Keratinocyte (primary cell): ENCODE measurements at regions not wholly inside any gene's neighbourhood (a gene's known extent, or its start where the extent isn't known, plus 50 kb on each side); places are given as distances from the start of the nearest gene placed in this dataset.

Experiments
- DNase-seq: peaks from one replicate; pipeline ENCODE4 v3.0.0-alpha.2; 2011; ENCODE audit warnings: low read depth, missing footprints, low spot score
- FAIRE-seq: peaks from 2 replicates; lab custom pipeline; 2011; peaks lifted over from hg19 to GRCh38; lab: Jason Lieb, UNC
- H2AFZ ChIP-seq: 2 replicates; pipeline ENCODE4 v1.6.0; 2012; ENCODE audit warnings: low read length, control low read depth, inconsistent platforms; ENCODE audit not compliant: control insufficient read depth
- H3K27ac ChIP-seq: 2 replicates; pipeline ENCODE4 v1.5.1; 2011; ENCODE audit warnings: low read length; ENCODE audit not compliant: control insufficient read depth, insufficient read depth
- H3K27me3 ChIP-seq: 3 replicates; pipeline ENCODE4 v1.6.0; 2011; ENCODE audit warnings: low read length; ENCODE audit not compliant: control insufficient read depth, insufficient read depth; ENCODE audit errors: extremely low read depth
- H3K36me3 ChIP-seq, 2 experiments: 2 replicates in 1 of 2; 3 replicates in 1 of 2; pipeline ENCODE4 v1.5.1; 2011; ENCODE audit warnings: low read length in 2 of 2, mild to moderate bottlenecking in 1 of 2; ENCODE audit not compliant: control insufficient read depth in 2 of 2, insufficient read depth in 2 of 2; ENCODE audit errors: extremely low read depth in 1 of 2
- H3K4me1 ChIP-seq: 3 replicates; pipeline ENCODE4 v1.5.1; 2011; ENCODE audit warnings: low read length; ENCODE audit not compliant: control insufficient read depth, insufficient read depth; ENCODE audit errors: extremely low read depth
- H3K4me2 ChIP-seq: 3 replicates; pipeline ENCODE4 v1.6.0; 2011; ENCODE audit warnings: low read depth, low read length; ENCODE audit not compliant: control insufficient read depth, insufficient read depth; ENCODE audit errors: extremely low read depth
- H3K4me3 ChIP-seq, 3 experiments: fragments of 200-600 bp in 1 of 3; sonication (generic) in 1 of 3; 2 replicates in 2 of 3; 3 replicates in 1 of 3; pipeline ENCODE4 v1.5.1; 2011 to 2016; ENCODE audit warnings: low read length in 3 of 3, mild to moderate bottlenecking in 3 of 3, control low read depth in 2 of 3, inconsistent platforms in 1 of 3, low read depth in 1 of 3, mixed read lengths in 1 of 3, mixed run types in 1 of 3, moderate library complexity in 1 of 3; ENCODE audit not compliant: control insufficient read depth in 2 of 3, insufficient read depth in 2 of 3; ENCODE audit errors: extremely low read depth in 1 of 3
- H3K79me2 ChIP-seq: 2 replicates; pipeline ENCODE4 v1.6.0; 2012; ENCODE audit warnings: low read length; ENCODE audit not compliant: control insufficient read depth, insufficient read depth
- H3K9ac ChIP-seq: 3 replicates; pipeline ENCODE4 v1.6.0; 2011; ENCODE audit warnings: low read length; ENCODE audit not compliant: control insufficient read depth, insufficient read depth; ENCODE audit errors: extremely low read depth
- H3K9me1 ChIP-seq: 3 replicates; pipeline ENCODE4 v1.6.0; 2011; ENCODE audit warnings: low read length; ENCODE audit not compliant: control insufficient read depth, insufficient read depth; ENCODE audit errors: extremely low read depth
- H3K9me3 ChIP-seq: 2 replicates; pipeline ENCODE4 v1.5.1; 2012; ENCODE audit warnings: low read depth, low read length; ENCODE audit not compliant: control insufficient read depth
- H4K20me1 ChIP-seq: 3 replicates; pipeline ENCODE4 v1.6.0; 2011; ENCODE audit warnings: low read length; ENCODE audit not compliant: control insufficient read depth, insufficient read depth; ENCODE audit errors: extremely low read depth
- CTCF ChIP-seq, 3 experiments: IDR thresholded peaks in 1 of 3; conservative IDR thresholded peaks in 1 of 3; optimal IDR thresholded peaks in 1 of 3; 2 replicates in 2 of 3; 3 replicates in 1 of 3; pipeline versions ENCODE3 to v1.5.1; 2011; ENCODE audit warnings: low read length in 3 of 3, mild to moderate bottlenecking in 3 of 3, moderate library complexity in 2 of 3, control low read depth in 1 of 3, inconsistent platforms in 1 of 3; ENCODE audit not compliant: insufficient read depth in 2 of 3; ENCODE audit errors: extremely low read depth in 1 of 3
- EZH2 ChIP-seq: IDR thresholded peaks from one replicate; pipeline ENCODE4 v1.6.1; 2012; ENCODE audit warnings: inconsistent platforms, mild to moderate bottlenecking, low read length, moderate library complexity
- dilution Hi-C: fragments of 300-500 bp; cut with MboI; formaldehyde crosslinking; loops from one replicate; pipeline ENCODE4 v1.7.0; 2020; ENCODE audit warnings: low sequenced_read_pairs; ENCODE audit not compliant: extremely low pct_ligation_motif_present

- H3K9me1 ChIP-seq: no peaks in the 10 kb centered on the region
- no peak overlapping the region for H3K9ac ChIP-seq
- FAIRE-seq: no peak
- H3K27me3 ChIP-seq: no peaks in the 10 kb centered on the region
- DNase-seq: no peak
- no peak overlapping the region for H3K4me2 ChIP-seq
- H2AFZ ChIP-seq: no peak overlapping the region
- no peaks in the 10 kb centered on the region for H4K20me1 ChIP-seq
- no peaks in the 10 kb centered on the region for H3K36me3 ChIP-seq
- dilution Hi-C loops: no loop called here
- H3K4me1 ChIP-seq: peaks cover 5% of the 10 kb centered on the region
- H3K4me3 ChIP-seq: no peak overlapping the region
- H3K9me3 ChIP-seq: no peaks in the 10 kb centered on the region
- H3K27ac ChIP-seq: no peak overlapping the region
- H3K79me2 ChIP-seq: no peaks in the 10 kb centered on the region
- TF ChIP-seq CTCF (optimal IDR thresholded peaks at IDR 0.05 in 1 of 3, IDR thresholded peaks at IDR 0.05 in 1 of 3, conservative IDR thresholded peaks at IDR 0.05 in 1 of 3; ENCODE audit: extremely low read depth in 1 of 3, insufficient read depth in 2 of 3, low read length in 3 of 3): no peak
- no peak for TF ChIP-seq EZH2
These were observed 151.3 kb upstream of the THUMPD2 start for GRCh38 chr2:39930175-39930917.

GRCh38 chr2:39929531-39929930 is 150.5 kb upstream of the THUMPD2 start:
- dilution Hi-C loops: no loop called here
- H3K27me3 ChIP-seq: no peaks in the 10 kb centered on the region
- H3K9me3 ChIP-seq: no peaks in the 10 kb centered on the region
- no peaks in the 10 kb centered on the region for H3K36me3 ChIP-seq
- H3K4me2 ChIP-seq: no peak overlapping the region
- H3K4me3 ChIP-seq: no peak overlapping the region
- peaks cover 5% of the 10 kb centered on the region for H3K4me1 ChIP-seq
- H3K9me1 ChIP-seq: no peaks in the 10 kb centered on the region
- DNase-seq (no peak), FAIRE-seq (no peak)
- no peak overlapping the region for H3K27ac ChIP-seq
- no peak for TF ChIP-seq EZH2
- H2AFZ ChIP-seq: no peak overlapping the region
- no peaks in the 10 kb centered on the region for H4K20me1 ChIP-seq
- no peak overlapping the region for H3K9ac ChIP-seq
- no peaks in the 10 kb centered on the region for H3K79me2 ChIP-seq

GRCh38 chr2:39925312-39925711 is 146.3 kb upstream of the THUMPD2 start:
- Histone ChIP-seq H3K36me3 (no peaks in the 10 kb centered on the region), H3K4me2 (no peak overlapping the region), H3K9ac (no peak overlapping the region), H3K27me3 (no peaks in the 10 kb centered on the region), H2AFZ (no peak overlapping the region), H3K79me2 (no peaks in the 10 kb centered on the region), H3K4me1 (no peaks in the 10 kb centered on the region), H4K20me1 (no peaks in the 10 kb centered on the region), H3K27ac (no peak overlapping the region), H3K9me1 (no peaks in the 10 kb centered on the region), H3K9me3 (no peaks in the 10 kb centered on the region), H3K4me3 (no peak overlapping the region)
- dilution Hi-C loops: no loop called here
- TF ChIP-seq CTCF (optimal IDR thresholded peaks at IDR 0.05 in 1 of 3, IDR thresholded peaks at IDR 0.05 in 1 of 3, conservative IDR thresholded peaks at IDR 0.05 in 1 of 3; ENCODE audit: extremely low read depth in 1 of 3, insufficient read depth in 2 of 3, low read length in 3 of 3) (no peak), EZH2 (no peak)
- FAIRE-seq (no peak), DNase-seq (no peak)
